ENCODE measurements at regions not wholly inside any gene's neighbourhood (a gene's known extent, or its start where the extent isn't known, plus 50 kb on each side); places are given as distances from the start of the nearest gene placed in this dataset.
A peak's percentile ranks its signal among the peaks of the same experiment; 100 is the strongest.

DNA sequence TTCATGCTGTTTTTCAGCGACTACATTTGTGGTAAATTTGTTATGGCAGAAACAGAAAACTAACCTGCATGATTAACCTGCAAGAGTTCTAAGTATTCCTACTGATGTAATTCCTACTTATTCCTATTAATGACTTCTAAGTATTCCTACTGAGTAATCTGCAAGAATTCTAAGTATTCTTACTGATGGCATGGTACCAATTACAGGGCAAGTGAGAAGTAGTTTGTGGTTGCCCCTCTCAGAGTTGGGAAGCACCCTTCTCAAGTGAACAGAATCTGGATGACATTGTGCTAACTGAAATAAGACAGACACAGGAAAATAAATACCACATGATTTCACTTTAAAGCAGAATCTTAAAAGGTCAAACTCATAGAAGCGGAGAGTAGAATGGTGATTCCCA is 100.9 kb upstream of the CPNE8 start:
- in situ Hi-C loops (cut with HindIII; ENCODE audit: low pct_unique_long_range_greater_than_20kb, low sequenced_read_pairs) = no loop called here
- no peak for DNase-seq (ENCODE audit: low read depth)

DNA sequence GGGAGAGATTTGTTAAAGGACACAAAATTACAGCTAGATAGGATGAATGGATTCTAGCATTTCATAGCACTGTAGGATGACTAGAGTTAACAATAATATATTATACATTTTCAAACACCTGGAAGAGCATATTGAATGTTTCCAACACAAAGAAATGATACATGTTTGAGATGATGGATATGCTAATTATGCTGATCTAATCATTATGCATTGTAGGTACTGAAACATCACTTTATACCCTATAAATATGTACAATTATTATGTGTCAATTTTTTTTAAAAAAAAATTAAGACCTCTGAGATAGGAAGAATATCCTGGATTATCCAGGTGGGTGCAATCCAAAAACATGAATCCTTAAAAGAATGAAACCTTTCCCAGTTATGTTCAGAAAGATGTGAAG is 100.3 kb upstream of the CPNE8 start:
- in situ Hi-C loops (cut with HindIII; ENCODE audit: low pct_unique_long_range_greater_than_20kb, low sequenced_read_pairs) = no loop called here
- DNase-seq (ENCODE audit: low read depth) = no peak

DNA sequence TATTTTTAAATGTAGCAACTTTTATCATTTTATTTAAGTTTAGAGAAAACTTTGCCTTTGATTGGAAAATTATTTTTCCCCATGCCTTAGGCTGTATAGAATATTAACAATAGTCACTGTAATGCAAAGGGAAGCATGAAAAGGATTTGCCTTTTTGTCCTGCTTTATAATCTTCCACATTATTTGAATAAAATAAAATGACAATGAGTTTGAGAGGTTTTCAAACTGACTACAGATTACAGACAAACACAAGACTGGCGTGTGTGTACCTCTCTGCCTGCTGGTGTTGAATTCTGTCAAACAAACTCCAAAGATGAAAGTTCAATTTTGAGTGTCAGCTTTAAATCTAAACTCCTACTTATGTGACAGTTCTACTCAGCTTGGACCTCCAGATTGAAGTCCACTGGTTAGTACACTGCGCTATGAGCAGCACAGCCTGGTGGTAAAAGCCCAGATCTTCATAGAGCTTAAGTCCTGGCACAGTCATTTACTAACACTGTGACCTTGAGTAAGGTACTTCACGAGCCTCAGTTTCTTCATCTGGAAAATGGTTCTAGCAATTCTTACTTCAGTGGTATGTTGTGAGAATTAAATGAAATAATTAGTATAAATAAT is 98.3 kb upstream of the CPNE8 start:
- no peak for DNase-seq (ENCODE audit: low read depth)
- in situ Hi-C loops (cut with HindIII; ENCODE audit: low pct_unique_long_range_greater_than_20kb, low sequenced_read_pairs) = no loop called here

DNA sequence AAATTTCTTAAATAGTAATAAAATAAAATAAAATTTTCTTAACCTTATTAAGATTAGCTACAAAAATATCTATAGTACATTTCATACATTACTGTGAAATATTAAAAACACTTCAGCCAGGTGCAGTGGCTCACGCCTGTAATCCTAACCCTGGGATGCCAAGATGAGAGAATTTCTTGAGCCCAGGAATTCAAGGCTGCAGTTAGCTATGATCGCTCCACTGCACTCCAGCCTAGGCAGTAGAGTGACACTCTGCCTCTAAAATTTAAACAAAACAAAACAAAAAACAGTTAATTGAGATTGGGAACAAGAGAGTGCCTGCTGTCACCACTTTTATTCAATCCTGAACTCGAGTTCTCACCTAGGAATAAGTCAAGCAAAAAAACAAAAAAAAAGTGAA is 95.0 kb upstream of the CPNE8 start:
- in situ Hi-C loops (cut with HindIII; ENCODE audit: low pct_unique_long_range_greater_than_20kb, low sequenced_read_pairs) = no loop called here
- DNase-seq (ENCODE audit: low read depth) = no peak

DNA sequence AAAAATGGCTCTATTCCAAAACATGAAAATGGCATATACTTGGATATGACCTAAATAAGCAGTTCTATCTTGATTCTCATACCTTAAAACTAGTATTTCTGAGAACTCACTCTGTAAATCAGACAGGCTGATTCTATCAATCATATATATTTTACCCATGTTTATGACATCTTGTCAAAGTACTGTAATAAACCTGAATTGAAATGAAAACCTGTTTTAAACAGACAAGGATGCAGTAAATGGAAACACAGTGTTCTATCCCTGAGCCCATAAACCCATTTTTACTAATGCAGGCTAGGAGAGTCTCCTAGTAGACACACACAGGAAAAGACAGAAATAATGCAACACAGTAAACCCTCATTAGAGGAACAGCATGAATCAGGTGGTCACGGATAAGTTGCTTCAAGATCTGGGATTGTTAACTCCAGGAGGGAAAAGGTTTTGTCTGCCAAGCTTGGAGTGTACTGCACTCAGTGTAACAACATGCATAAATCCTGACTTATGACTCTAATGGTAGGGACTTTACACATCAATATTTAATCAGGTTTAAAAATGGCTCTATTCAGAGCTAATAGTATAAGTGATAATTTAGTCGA is 93.6 kb upstream of the CPNE8 start:
- in situ Hi-C loops (cut with HindIII; ENCODE audit: low pct_unique_long_range_greater_than_20kb, low sequenced_read_pairs) = no loop called here
- DNase-seq (ENCODE audit: low read depth) = no peak

DNA sequence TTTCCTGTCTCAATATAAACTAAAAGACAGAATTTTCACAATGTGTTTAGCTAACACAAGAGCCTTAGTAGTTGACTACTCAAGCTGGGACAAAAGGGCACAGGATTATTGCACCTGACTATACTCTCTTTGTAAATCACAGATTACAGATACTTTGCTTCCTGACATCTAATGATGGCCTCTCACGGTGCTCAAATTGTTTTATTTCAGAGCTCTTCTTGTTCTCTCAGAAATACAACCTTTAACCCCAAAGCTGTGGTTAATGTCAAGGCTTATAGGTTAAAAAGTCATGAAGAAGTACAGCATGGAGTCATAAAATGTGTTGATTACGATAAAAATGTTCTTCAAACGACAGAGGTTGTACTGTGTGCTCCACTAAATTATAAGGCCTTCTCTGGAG is 89.9 kb upstream of the CPNE8 start:
- no peak for DNase-seq (ENCODE audit: low read depth)

DNA sequence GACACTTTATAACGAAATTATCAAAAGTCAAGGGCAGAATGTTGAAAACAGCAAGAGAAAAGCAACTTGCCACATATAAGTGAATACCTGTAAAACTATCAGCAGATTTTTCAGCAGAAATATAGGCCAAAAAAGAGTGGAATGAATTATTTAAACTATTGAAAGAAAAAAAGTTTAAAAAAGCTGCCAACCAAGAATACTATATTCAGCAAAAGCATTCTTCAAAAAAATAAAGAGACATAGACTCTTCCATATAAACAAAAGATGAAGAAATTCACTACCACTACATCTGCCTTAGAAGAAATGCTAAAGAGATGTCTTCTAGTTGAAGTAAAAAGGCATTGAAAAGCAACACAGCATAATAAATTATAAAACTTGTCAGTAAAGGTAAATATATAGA is 80.6 kb upstream of the CPNE8 start:
- in situ Hi-C loops (cut with HindIII; ENCODE audit: low pct_unique_long_range_greater_than_20kb, low sequenced_read_pairs) = no loop called here
- DNase-seq (ENCODE audit: low read depth) = no peak

More for the DNA sequence above, 89.9 kb upstream of the CPNE8 start:
- in situ Hi-C loops (cut with HindIII; ENCODE audit: low pct_unique_long_range_greater_than_20kb, low sequenced_read_pairs) = no loop called here

DNA sequence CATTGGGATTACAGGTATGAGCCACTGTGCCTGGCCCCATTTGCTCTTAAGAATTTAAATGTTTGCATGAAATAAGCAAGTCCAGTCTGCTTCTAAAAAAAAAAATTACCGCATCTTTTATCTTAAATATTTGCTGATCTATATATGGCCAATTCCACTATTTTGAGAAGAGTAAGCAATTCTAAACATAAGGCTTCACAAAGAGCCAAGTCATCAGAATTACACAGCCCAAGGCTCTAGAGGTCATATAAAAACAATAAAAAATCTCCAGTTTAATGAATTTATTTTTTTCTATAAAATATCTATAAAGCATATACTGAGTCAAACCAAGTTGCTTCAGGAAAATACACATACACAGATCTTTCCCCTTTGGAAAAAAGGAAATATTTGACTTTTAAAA is 79.0 kb upstream of the CPNE8 start:
- in situ Hi-C loops (cut with HindIII; ENCODE audit: low pct_unique_long_range_greater_than_20kb, low sequenced_read_pairs) = no loop called here

DNA sequence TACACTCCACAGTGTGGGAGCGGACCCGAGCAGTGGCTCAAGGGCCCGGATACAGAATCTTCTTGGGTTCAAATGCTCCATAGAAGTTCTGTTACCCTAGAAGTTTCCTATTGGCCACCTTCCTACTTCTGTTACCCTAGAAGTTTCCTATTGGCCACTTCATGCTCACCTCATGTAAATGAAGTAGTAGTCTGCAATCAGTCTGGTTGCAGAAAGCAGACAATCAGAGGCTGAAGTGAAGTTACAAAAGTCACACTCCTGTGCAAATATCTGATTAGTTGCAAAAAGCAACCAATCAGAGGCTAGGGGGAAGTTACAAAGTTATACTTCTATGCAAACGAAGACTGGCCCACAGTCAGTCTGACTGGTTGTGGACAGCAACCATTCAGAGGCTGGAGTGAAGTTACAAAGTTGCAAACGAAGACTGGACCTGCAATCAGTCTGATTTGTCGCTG is 77.8 kb upstream of the CPNE8 start:
- DNase-seq (ENCODE audit: low read depth) = no peak
- in situ Hi-C loops (cut with HindIII; ENCODE audit: low pct_unique_long_range_greater_than_20kb, low sequenced_read_pairs) = no loop called here

More for the DNA sequence above, 79.0 kb upstream of the CPNE8 start:
- DNase-seq (ENCODE audit: low read depth) = no peak

DNA sequence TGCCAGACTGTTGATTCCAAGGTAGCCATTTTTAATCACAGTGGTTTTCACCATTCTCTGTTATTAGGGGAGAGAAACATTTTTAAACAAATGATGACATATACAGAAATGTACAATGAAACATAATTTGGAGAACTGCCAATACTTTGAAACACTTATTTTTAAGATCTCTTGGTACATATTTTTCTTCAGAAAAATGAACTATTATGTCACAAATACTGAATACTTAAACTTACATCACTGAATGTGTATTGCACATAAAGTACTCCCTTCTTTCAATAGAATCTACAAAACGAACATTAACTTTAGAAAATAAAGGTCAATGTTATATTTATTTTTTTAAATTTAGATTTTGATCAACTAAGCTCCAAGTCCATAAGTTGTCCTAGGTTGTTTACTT is 71.7 kb upstream of the CPNE8 start:
- in situ Hi-C loops (cut with HindIII; ENCODE audit: low pct_unique_long_range_greater_than_20kb, low sequenced_read_pairs) = no loop called here
- no peak for DNase-seq (ENCODE audit: low read depth)

DNA sequence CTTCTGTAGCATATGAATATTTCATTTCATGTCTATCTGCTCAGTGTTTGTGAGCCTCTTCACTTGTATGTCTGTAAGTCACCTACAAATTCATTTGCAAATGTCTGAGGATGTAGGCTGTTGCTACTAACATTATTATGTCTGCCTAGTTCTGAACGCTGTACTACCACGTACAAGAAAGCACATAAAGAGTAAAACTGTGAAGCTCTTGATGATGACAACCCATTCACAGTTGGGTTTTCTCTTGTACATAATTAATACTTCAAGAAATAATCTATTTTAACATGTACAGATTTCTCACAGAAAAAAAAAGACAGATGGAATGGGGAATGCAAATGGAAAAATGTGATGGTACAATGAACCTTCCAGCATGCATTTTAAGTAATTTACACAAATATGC is 64.3 kb upstream of the CPNE8 start:
- in situ Hi-C loops (cut with HindIII; ENCODE audit: low pct_unique_long_range_greater_than_20kb, low sequenced_read_pairs) = no loop called here
- no peak for DNase-seq (ENCODE audit: low read depth)

DNA sequence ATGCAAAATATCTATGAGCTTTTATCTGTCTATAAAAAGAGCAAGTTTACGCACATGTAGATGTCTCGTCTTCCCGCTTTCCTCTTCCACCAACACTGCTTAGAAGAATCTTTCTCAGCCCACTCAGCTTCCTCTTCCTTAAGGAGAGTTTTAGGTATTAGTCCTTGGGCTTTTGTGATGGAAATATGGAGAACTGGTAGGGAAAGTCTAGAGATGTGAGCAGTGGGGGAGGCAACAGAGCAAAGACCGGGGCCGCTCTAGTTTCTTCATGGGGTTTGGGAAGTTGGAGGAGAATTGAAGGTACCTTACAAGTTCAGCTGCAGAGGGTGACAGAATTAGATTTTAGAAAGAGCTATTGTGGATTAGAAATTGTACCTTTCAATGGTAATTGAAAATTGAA is 56.3 kb upstream of the CPNE8 start:
- in situ Hi-C loops (cut with HindIII; ENCODE audit: low pct_unique_long_range_greater_than_20kb, low sequenced_read_pairs) = no loop called here
- no peak for DNase-seq (ENCODE audit: low read depth)

DNA sequence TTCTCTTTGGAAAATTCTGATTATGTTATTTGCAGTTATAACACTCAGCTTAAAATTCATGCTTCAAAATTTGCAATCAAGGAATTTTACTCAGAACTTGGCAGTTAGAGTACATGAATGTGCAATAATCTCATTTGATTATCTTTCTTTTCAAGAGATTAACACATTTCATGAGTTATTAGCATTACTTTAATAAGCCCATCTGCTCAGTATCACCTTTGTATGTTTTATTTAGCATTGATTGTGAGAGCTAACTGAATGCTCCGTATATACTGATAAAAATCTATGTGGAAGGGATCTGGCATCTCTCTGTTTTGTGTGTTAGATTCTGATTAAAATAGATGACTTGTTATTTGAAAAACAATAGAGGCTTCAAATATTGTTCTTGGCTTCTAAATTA is 55.6 kb upstream of the CPNE8 start:
- in situ Hi-C loops (cut with HindIII; ENCODE audit: low pct_unique_long_range_greater_than_20kb, low sequenced_read_pairs) = no loop called here
- no peak for DNase-seq (ENCODE audit: low read depth)

DNA sequence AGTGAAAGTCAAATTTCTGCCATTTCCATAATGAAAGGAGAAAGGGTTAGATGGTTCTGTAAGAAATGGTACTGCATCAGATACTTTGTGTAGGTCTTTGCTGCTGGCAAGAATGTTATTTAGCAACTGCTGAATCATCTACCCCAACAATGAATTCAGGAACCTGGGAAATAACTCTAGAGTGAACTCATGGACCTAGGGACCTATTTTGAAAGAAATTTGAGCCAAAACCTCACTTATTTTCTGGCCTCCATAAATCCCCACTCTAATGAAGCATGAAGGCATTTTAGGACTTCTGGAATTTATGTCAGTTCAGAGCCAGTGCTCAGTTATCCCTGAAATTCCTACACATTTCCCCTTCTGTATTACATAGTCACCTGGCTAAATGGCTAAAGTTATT is 50.9 kb upstream of the CPNE8 start:
- peak; percentile 56 for DNase-seq (ENCODE audit: low read depth)
- in situ Hi-C loops (cut with HindIII; ENCODE audit: low pct_unique_long_range_greater_than_20kb, low sequenced_read_pairs) = no loop called here

Data from Caki2 (cell line).